HUES6 (cell line): ENCODE measurements at regions not wholly inside any gene's neighbourhood (a gene's known extent, or its start where the extent isn't known, plus 50 kb on each side); places are given as distances from the start of the nearest gene placed in this dataset.

Source experiments
- H3K27ac ChIP-seq: 2 replicates; pipeline ENCODE4 v1.7.0; 2013; ENCODE audit warnings: low read depth, mild to moderate bottlenecking, low read length, inconsistent platforms
- H3K27me3 ChIP-seq: 2 replicates; pipeline ENCODE4 v1.6.1; 2013; ENCODE audit warnings: low read length; ENCODE audit not compliant: control insufficient read depth, insufficient read depth
- H3K36me3 ChIP-seq: 2 replicates; pipeline ENCODE4 v1.6.1; 2013; ENCODE audit warnings: low read length; ENCODE audit not compliant: control insufficient read depth, insufficient read depth
- H3K4me1 ChIP-seq: 2 replicates; pipeline ENCODE4 v1.6.1; 2013; ENCODE audit warnings: low read length; ENCODE audit not compliant: control insufficient read depth, insufficient read depth
- H3K4me3 ChIP-seq: 2 replicates; pipeline ENCODE4 v1.5.1; 2013; ENCODE audit warnings: low read depth, low read length
- H3K9ac ChIP-seq: one replicate; pipeline ENCODE4 v1.6.1; 2013; ENCODE audit warnings: mild to moderate bottlenecking, low read length
- H3K9me3 ChIP-seq: 2 replicates; pipeline ENCODE4 v1.6.1; 2013; ENCODE audit warnings: low read depth, low read length; ENCODE audit not compliant: control insufficient read depth, insufficient read depth

GRCh38 chr1:104745875-104746274 lies 996.2 kb downstream of the AMY1C start:
- H3K4me3 ChIP-seq, result no peak overlapping the region
- H3K36me3 ChIP-seq, result no peaks in the 10 kb centered on the region
- H3K4me1 ChIP-seq, result no peaks in the 10 kb centered on the region
- H3K27me3 ChIP-seq, result no peaks in the 10 kb centered on the region
- no peak overlapping the region for H3K9ac ChIP-seq
- H3K9me3 ChIP-seq, result no peaks in the 10 kb centered on the region
- H3K27ac ChIP-seq, result no peak overlapping the region

GRCh38 chr1:104746994-104747393 lies 997.3 kb downstream of the AMY1C start:
- Histone ChIP-seq H3K4me3 (no peak overlapping the region), H3K36me3 (no peaks in the 10 kb centered on the region), H3K9me3 (no peaks in the 10 kb centered on the region), H3K9ac (no peak overlapping the region), H3K27me3 (no peaks in the 10 kb centered on the region), H3K27ac (no peak overlapping the region), H3K4me1 (no peaks in the 10 kb centered on the region)

GRCh38 chr1:104760017-104760416 lies 1010.3 kb downstream of the AMY1C start:
- Histone ChIP-seq H3K9ac (no peak overlapping the region), H3K4me1 (no peaks in the 10 kb centered on the region), H3K4me3 (no peak overlapping the region), H3K27me3 (no peaks in the 10 kb centered on the region), H3K27ac (no peak overlapping the region), H3K9me3 (no peaks in the 10 kb centered on the region), H3K36me3 (no peaks in the 10 kb centered on the region)

GRCh38 chr1:104761961-104762570 lies 1012.4 kb downstream of the AMY1C start:
- no peaks in the 10 kb centered on the region for H3K27me3 ChIP-seq
- H3K27ac ChIP-seq, result no peak overlapping the region
- no peaks in the 10 kb centered on the region for H3K4me1 ChIP-seq
- H3K36me3 ChIP-seq, result no peaks in the 10 kb centered on the region
- H3K4me3 ChIP-seq, result no peak overlapping the region
- no peaks in the 10 kb centered on the region for H3K9me3 ChIP-seq
- no peak overlapping the region for H3K9ac ChIP-seq

GRCh38 chr1:104765085-104765484 lies 1015.4 kb downstream of the AMY1C start:
- H3K4me1 ChIP-seq, result no peaks in the 10 kb centered on the region
- no peak overlapping the region for H3K27ac ChIP-seq
- no peaks in the 10 kb centered on the region for H3K9me3 ChIP-seq
- H3K27me3 ChIP-seq, result no peaks in the 10 kb centered on the region
- no peak overlapping the region for H3K4me3 ChIP-seq
- H3K36me3 ChIP-seq, result no peaks in the 10 kb centered on the region
- no peak overlapping the region for H3K9ac ChIP-seq

- no peaks in the 10 kb centered on the region for H3K27me3 ChIP-seq
- no peak overlapping the region for H3K27ac ChIP-seq
- no peak overlapping the region for H3K9ac ChIP-seq
- no peak overlapping the region for H3K4me3 ChIP-seq
- no peaks in the 10 kb centered on the region for H3K4me1 ChIP-seq
- H3K9me3 ChIP-seq, result no peaks in the 10 kb centered on the region
- no peaks in the 10 kb centered on the region for H3K36me3 ChIP-seq
Observed at GRCh38 chr1:104768466-104768865, 1018.8 kb downstream of the AMY1C start.

GRCh38 chr1:104780470-104781078 lies 1030.9 kb downstream of the AMY1C start:
- H3K27ac ChIP-seq, result no peak overlapping the region
- H3K4me3 ChIP-seq, result no peak overlapping the region
- no peaks in the 10 kb centered on the region for H3K27me3 ChIP-seq
- no peaks in the 10 kb centered on the region for H3K4me1 ChIP-seq
- no peaks in the 10 kb centered on the region for H3K36me3 ChIP-seq
- no peak overlapping the region for H3K9ac ChIP-seq
- H3K9me3 ChIP-seq, result no peaks in the 10 kb centered on the region

GRCh38 chr1:104785575-104786187 lies 1036.0 kb downstream of the AMY1C start:
- Histone ChIP-seq H3K27me3 (no peaks in the 10 kb centered on the region), H3K9me3 (peaks cover 7% of the 10 kb centered on the region; the same call in 1 of the 2 replicates), H3K9ac (no peak overlapping the region), H3K27ac (no peak overlapping the region), H3K4me1 (no peaks in the 10 kb centered on the region), H3K4me3 (no peak overlapping the region), H3K36me3 (no peaks in the 10 kb centered on the region)

- Histone ChIP-seq H3K9me3 (peaks cover 7% of the 10 kb centered on the region; the same call in 1 of the 2 replicates), H3K27me3 (no peaks in the 10 kb centered on the region), H3K27ac (no peak overlapping the region), H3K36me3 (no peaks in the 10 kb centered on the region), H3K4me1 (no peaks in the 10 kb centered on the region), H3K9ac (no peak overlapping the region), H3K4me3 (no peak overlapping the region)
Observed at GRCh38 chr1:104787866-104788510, 1038.3 kb downstream of the AMY1C start.

GRCh38 chr1:104791030-104791429 lies 1041.3 kb downstream of the AMY1C start:
- Histone ChIP-seq H3K4me1 (no peaks in the 10 kb centered on the region), H3K9me3 (peaks cover 7% of the 10 kb centered on the region; the same call in 1 of the 2 replicates), H3K4me3 (no peak overlapping the region), H3K27ac (no peak overlapping the region), H3K36me3 (no peaks in the 10 kb centered on the region), H3K9ac (no peak overlapping the region), H3K27me3 (no peaks in the 10 kb centered on the region)

- Histone ChIP-seq H3K27me3 (no peaks in the 10 kb centered on the region), H3K27ac (no peak overlapping the region), H3K36me3 (no peaks in the 10 kb centered on the region), H3K4me1 (no peaks in the 10 kb centered on the region), H3K9me3 (no peaks in the 10 kb centered on the region), H3K4me3 (no peak overlapping the region), H3K9ac (no peak overlapping the region)
Observed at GRCh38 chr1:104794035-104794434, 1044.3 kb downstream of the AMY1C start.
